IMR-90 (cell line): ENCODE measurements at regions not wholly inside any gene's neighbourhood (a gene's known extent, or its start where the extent isn't known, plus 50 kb on each side); places are given as distances from the start of the nearest gene placed in this dataset.

Source experiments
- ATAC-seq: fragments of 200-7000 bp; cut with Tn5 transposase; 2 replicates; pipeline ENCODE4 v1.9.1; 2020; ENCODE audit warnings: low read depth, mild to moderate bottlenecking, moderate library complexity
- BruUV-seq: library from RNA; stranded (reverse); fragments of 400-500 nt; replicated peaks from 2 replicates; lab custom pipeline; 2021; lab: Mats Ljungman, UMichigan
- CTCF ChIA-PET: fragments of 300-600 bp; formaldehyde crosslinking; extraction: SDS; loops from one replicate; lab custom pipeline; 2021; ENCODE audit warnings: antibody characterized with exemption; lab: Yijun Ruan, JAX
- POLR2A ChIA-PET: fragments of 300-600 bp; sonication (Branson Sonifier 250); formaldehyde crosslinking; loops from one replicate; lab custom pipeline; 2022; ENCODE audit warnings: antibody characterized with exemption; ENCODE audit not compliant: unreplicated experiment; lab: Charles Lee
- DNase-seq: peaks from one replicate; pipeline ENCODE4 v3.0.0; 2013
- H2AFZ ChIP-seq: replicated peaks from 2 replicates; pipeline ENCODE3; 2013; ENCODE audit warnings: low read length, mild to moderate bottlenecking; ENCODE audit not compliant: poor library complexity
- H2AK5ac ChIP-seq: 2 replicates; pipeline ENCODE4 v1.6.1; 2013; ENCODE audit warnings: low read depth, low read length, inconsistent platforms
- H2AK9ac ChIP-seq: replicated peaks from 2 replicates; pipeline ENCODE3; 2013; ENCODE audit warnings: mild to moderate bottlenecking, low read depth, low read length, moderate library complexity; ENCODE audit not compliant: poor library complexity
- H2BK120ac ChIP-seq: 2 replicates; pipeline ENCODE4 v1.6.1; 2013; ENCODE audit warnings: low read depth, low read length, inconsistent platforms
- H2BK15ac ChIP-seq: 3 replicates; pipeline ENCODE4 v1.6.1; 2013; ENCODE audit warnings: low read depth, low read length, inconsistent platforms
- H2BK20ac ChIP-seq: 2 replicates; pipeline ENCODE4 v1.6.1; 2013; ENCODE audit warnings: low read depth, mild to moderate bottlenecking, inconsistent platforms, low read length, moderate library complexity
- H2BK5ac ChIP-seq: 2 replicates; pipeline ENCODE4 v1.6.1; 2013; ENCODE audit warnings: mild to moderate bottlenecking, low read depth, low read length, inconsistent platforms; ENCODE audit not compliant: poor library complexity, severe bottlenecking
- H3K14ac ChIP-seq: replicated peaks from 2 replicates; pipeline ENCODE4 v1.6.1; 2013; ENCODE audit warnings: low read depth, low read length, inconsistent platforms
- H3K18ac ChIP-seq: 2 replicates; pipeline ENCODE4 v1.6.1; 2013; ENCODE audit warnings: low read depth, low read length, control low read depth
- H3K23ac ChIP-seq: 2 replicates; pipeline ENCODE4 v1.6.1; 2013; ENCODE audit warnings: low read depth, low read length, inconsistent platforms
- H3K27ac ChIP-seq: 2 replicates; pipeline ENCODE4 v1.5.1; 2013; ENCODE audit warnings: mild to moderate bottlenecking, control low read depth, low read length; ENCODE audit not compliant: insufficient read depth
- H3K27me3 ChIP-seq: 2 replicates; pipeline ENCODE4 v1.6.1; 2013; ENCODE audit warnings: low read length; ENCODE audit not compliant: control insufficient read depth, insufficient read depth
- H3K36me3 ChIP-seq: 2 replicates; pipeline ENCODE4 v1.6.1; 2013; ENCODE audit warnings: low read length, mixed read lengths; ENCODE audit not compliant: control insufficient read depth, insufficient read depth
- H3K4ac ChIP-seq: 2 replicates; pipeline ENCODE4 v1.6.1; 2013; ENCODE audit warnings: low read depth, low read length, inconsistent platforms
- H3K4me1 ChIP-seq: 2 replicates; pipeline ENCODE4 v1.6.1; 2013; ENCODE audit warnings: low read length, mixed read lengths; ENCODE audit not compliant: control insufficient read depth, insufficient read depth
- H3K4me2 ChIP-seq: 2 replicates; pipeline ENCODE4 v1.6.1; 2013; ENCODE audit warnings: low read depth, mild to moderate bottlenecking, control low read depth, low read length, moderate library complexity
- H3K4me3 ChIP-seq: 2 replicates; pipeline ENCODE4 v1.5.1; 2013; ENCODE audit warnings: low read depth, mild to moderate bottlenecking, control low read depth, low read length, moderate library complexity; ENCODE audit not compliant: insufficient read depth
- H3K56ac ChIP-seq: 2 replicates; pipeline ENCODE4 v1.6.1; 2013; ENCODE audit warnings: low read length, inconsistent platforms; ENCODE audit not compliant: insufficient read depth; ENCODE audit errors: extremely low read depth
- H3K79me1 ChIP-seq, 2 experiments: 2 replicates each; pipeline ENCODE4 v1.6.1; 2013; ENCODE audit warnings: low read length in 2 of 2, inconsistent platforms in 1 of 2, low read depth in 1 of 2
- H3K9ac ChIP-seq: 2 replicates; pipeline ENCODE4 v1.6.1; 2013; ENCODE audit warnings: low read depth, low read length, control low read depth
- H3K9me1 ChIP-seq: 2 replicates; pipeline ENCODE4 v1.6.1; 2013; ENCODE audit warnings: low read length, inconsistent platforms; ENCODE audit not compliant: insufficient read depth
- H3K9me3 ChIP-seq: 2 replicates; pipeline ENCODE4 v1.6.1; 2013; ENCODE audit warnings: low read length; ENCODE audit not compliant: control insufficient read depth, insufficient read depth
- H4K20me1 ChIP-seq: 2 replicates; pipeline ENCODE4 v1.6.1; 2013; ENCODE audit warnings: low read length, inconsistent platforms; ENCODE audit not compliant: insufficient read depth
- H4K5ac ChIP-seq: 2 replicates; pipeline ENCODE4 v1.6.1; 2013; ENCODE audit warnings: mild to moderate bottlenecking, low read depth, low read length, control low read depth
- H4K8ac ChIP-seq, 2 experiments: 2 replicates each; pipeline ENCODE4 v1.6.1; 2013; ENCODE audit warnings: low read depth in 2 of 2, low read length in 2 of 2, control low read depth in 1 of 2, inconsistent platforms in 1 of 2
- H4K91ac ChIP-seq: 2 replicates; pipeline ENCODE4 v1.6.1; 2013; ENCODE audit warnings: low read depth, low read length, inconsistent platforms; ENCODE audit not compliant: insufficient read depth
- BHLHE40 ChIP-seq: fragments of 150-350 bp; IDR thresholded peaks from 2 replicates; pipeline ENCODE4 v1.6.1; 2016; ENCODE audit warnings: mild to moderate bottlenecking, low read depth, low read length
- CHD1 ChIP-seq: IDR thresholded peaks from 2 replicates; pipeline ENCODE4 v1.6.1; 2012; ENCODE audit warnings: low read depth, low read length, improper control_type of control experiment
- FOS ChIP-seq: fragments of 150-350 bp; IDR thresholded peaks from 2 replicates; pipeline ENCODE4 v1.6.1; 2016; ENCODE audit warnings: low read depth, low read length
- MAFK ChIP-seq: IDR thresholded peaks from 2 replicates; pipeline ENCODE4 v1.6.1; 2012; ENCODE audit warnings: low read depth, low read length, improper control_type of control experiment
- NFE2L2 ChIP-seq: fragments of 150-350 bp; IDR thresholded peaks from 2 replicates; pipeline ENCODE4 v1.6.1; 2016; ENCODE audit warnings: low read depth, mild to moderate bottlenecking, low read length
- POLR2A ChIP-seq: IDR thresholded peaks from 2 replicates; pipeline ENCODE4 v1.6.1; 2012; ENCODE audit warnings: mild to moderate bottlenecking, low read depth, low read length
- RCOR1 ChIP-seq: IDR thresholded peaks from 2 replicates; pipeline ENCODE4 v1.6.1; 2012; ENCODE audit warnings: mild to moderate bottlenecking, low read length, improper control_type of control experiment; ENCODE audit not compliant: insufficient replicate concordance
- RFX5 ChIP-seq: IDR thresholded peaks from 2 replicates; pipeline ENCODE4 v1.8.0; 2012; ENCODE audit warnings: low read depth, mild to moderate bottlenecking, low read length, moderate library complexity
- WGBS, 2 experiments: methylation state at CpG; one replicate each; pipeline versions ENCODE4 v1.1.5 to v1.1.7; 2013; ENCODE audit warnings: missing lambda C conversion rate in 2 of 2; ENCODE audit not compliant: insufficient read length in 1 of 2; ENCODE audit errors: extremely low coverage in 2 of 2; 5-methylcytosine and 5-hydroxymethylcytosine counted together
- dilution Hi-C: fragments of 300-500 bp; cut with HindIII; formaldehyde crosslinking; loops from one replicate; pipeline ENCODE4 v1.14.3; 2018; ENCODE audit warnings: low sequenced_read_pairs; ENCODE audit not compliant: unreplicated experiment
- in situ Hi-C: fragments of 300-500 bp; cut with MboI; formaldehyde crosslinking; loops from 3 replicates; pipeline ENCODE4 v1.14.3; 2019; ENCODE audit warnings: low sequenced_read_pairs, inconsistent platforms, mixed read lengths
- intact Hi-C: fragments of 100-400 bp; cut with micrococcal nuclease; formaldehyde crosslinking; loops from 2 replicates; pipeline ENCODE4 v1.10.0; 2022
- TF ChIP-seq, protein P1 (sequence below): fragments of 150-350 bp; IDR thresholded peaks from 2 replicates; pipeline ENCODE4 v1.6.1; 2016; ENCODE audit warnings: low read depth, mild to moderate bottlenecking, low read length, moderate library complexity, borderline replicate concordance
- TF ChIP-seq, protein P2 (sequence below): conservative IDR thresholded peaks from 2 replicates; pipeline ENCODE4 v1.5.1; 2012; ENCODE audit warnings: mild to moderate bottlenecking, low read depth, low read length, improper control_type of control experiment
- TF ChIP-seq, protein P3 (sequence below): fragments of 150-350 bp; IDR thresholded peaks from 2 replicates; pipeline ENCODE4 v1.6.1; 2017; ENCODE audit warnings: mild to moderate bottlenecking, antibody characterized with exemption, low read length, low read depth

DNA sequence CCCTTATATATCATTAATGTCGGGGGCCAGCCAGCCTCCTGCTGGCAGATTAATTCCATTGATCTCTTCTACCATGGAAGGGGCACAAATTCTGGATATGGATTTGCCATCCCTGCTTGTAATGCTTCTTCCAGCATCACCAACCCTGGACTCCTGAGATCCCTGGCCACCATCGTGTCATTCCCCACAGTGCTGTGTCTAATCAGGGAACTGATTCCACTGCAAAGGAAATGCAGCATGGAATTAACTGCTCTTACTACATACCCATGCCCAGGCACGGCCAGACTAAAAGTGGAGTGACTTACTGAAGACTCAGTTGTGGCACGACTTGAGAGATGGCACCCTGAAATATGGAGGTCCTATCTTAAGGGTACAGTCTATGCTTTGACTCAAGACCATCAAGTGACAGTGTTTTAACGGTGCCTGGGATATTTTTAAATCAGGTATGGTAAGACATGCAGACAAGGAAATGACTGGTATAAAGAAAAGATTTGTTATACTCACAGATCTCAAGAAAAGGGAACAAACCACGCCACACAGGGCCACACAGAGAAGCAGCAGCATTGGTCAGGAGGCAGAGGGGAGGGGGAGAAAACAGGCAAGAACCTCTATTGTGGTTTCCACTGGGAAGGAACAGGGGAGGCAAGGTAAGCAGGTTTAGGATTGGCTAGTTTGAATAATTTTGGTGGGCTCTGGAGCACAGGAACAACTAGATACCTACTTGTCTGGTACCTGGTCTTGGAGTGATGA is 65.1 kb downstream of the IGLL5 start:
- Histone ChIP-seq H3K4me2 (no peak overlapping the region), H2AK9ac (no peak overlapping the region), H3K18ac (no peak overlapping the region), H3K9me3 (no peaks in the 10 kb centered on the region), H3K4ac (no peak overlapping the region), H3K56ac (no peak overlapping the region), H4K20me1 (no peaks in the 10 kb centered on the region), H2BK5ac (no peak overlapping the region), H2BK20ac (no peak overlapping the region), H3K23ac (no peak overlapping the region), H2AFZ (no peak overlapping the region), H3K27me3 (peaks cover 10% of the 10 kb centered on the region), H4K91ac (no peak overlapping the region), H3K27ac (no peak overlapping the region), H4K5ac (no peak overlapping the region), H3K4me3 (no peak overlapping the region), H3K14ac (no peak overlapping the region), H2BK120ac (no peak overlapping the region), H3K9ac (no peak overlapping the region), H3K4me1 (no peaks in the 10 kb centered on the region), H2BK15ac (no peak overlapping the region), H3K9me1 (no peaks in the 10 kb centered on the region), H2AK5ac (no peak overlapping the region), H4K8ac (no peak overlapping the region), H3K79me1 (no peaks in the 10 kb centered on the region), H3K36me3 (no peaks in the 10 kb centered on the region)
- no peak for DNase-seq
- in situ Hi-C loops (loop anchor here (5.0 to 25.0 kb wide), 2 partner anchors 175 to 335 kb away; no protein-coding TSS in a partner anchor), intact Hi-C loops (loop anchor here (10.0 kb wide), 1 partner anchor 168 kb away; no protein-coding TSS in a partner anchor), dilution Hi-C loops (no loop called here)
- 20% methylated on average over 1 of the region's 6 CpGs; no CpG with 5 or more reads in 1 of the 2 experiments for whole genome bisulfite sequencing, 2 experiments
- ChIA-PET POLR2A (no interaction called here), CTCF (no interaction called here)
- no TSS peak for BruUV-seq
- ATAC-seq: no peak
- TF ChIP-seq RFX5 (no peak), BHLHE40 (no peak), NFE2L2 (no peak), MAFK (no peak), CHD1 (no peak), FOS (no peak), POLR2A (no peak), RCOR1 (no peak)
- TF ChIP-seq, protein P1, sequence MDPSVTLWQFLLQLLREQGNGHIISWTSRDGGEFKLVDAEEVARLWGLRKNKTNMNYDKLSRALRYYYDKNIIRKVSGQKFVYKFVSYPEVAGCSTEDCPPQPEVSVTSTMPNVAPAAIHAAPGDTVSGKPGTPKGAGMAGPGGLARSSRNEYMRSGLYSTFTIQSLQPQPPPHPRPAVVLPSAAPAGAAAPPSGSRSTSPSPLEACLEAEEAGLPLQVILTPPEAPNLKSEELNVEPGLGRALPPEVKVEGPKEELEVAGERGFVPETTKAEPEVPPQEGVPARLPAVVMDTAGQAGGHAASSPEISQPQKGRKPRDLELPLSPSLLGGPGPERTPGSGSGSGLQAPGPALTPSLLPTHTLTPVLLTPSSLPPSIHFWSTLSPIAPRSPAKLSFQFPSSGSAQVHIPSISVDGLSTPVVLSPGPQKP: no peak
- TF ChIP-seq, protein P2, sequence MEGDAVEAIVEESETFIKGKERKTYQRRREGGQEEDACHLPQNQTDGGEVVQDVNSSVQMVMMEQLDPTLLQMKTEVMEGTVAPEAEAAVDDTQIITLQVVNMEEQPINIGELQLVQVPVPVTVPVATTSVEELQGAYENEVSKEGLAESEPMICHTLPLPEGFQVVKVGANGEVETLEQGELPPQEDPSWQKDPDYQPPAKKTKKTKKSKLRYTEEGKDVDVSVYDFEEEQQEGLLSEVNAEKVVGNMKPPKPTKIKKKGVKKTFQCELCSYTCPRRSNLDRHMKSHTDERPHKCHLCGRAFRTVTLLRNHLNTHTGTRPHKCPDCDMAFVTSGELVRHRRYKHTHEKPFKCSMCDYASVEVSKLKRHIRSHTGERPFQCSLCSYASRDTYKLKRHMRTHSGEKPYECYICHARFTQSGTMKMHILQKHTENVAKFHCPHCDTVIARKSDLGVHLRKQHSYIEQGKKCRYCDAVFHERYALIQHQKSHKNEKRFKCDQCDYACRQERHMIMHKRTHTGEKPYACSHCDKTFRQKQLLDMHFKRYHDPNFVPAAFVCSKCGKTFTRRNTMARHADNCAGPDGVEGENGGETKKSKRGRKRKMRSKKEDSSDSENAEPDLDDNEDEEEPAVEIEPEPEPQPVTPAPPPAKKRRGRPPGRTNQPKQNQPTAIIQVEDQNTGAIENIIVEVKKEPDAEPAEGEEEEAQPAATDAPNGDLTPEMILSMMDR: no peak
- TF ChIP-seq, protein P3, sequence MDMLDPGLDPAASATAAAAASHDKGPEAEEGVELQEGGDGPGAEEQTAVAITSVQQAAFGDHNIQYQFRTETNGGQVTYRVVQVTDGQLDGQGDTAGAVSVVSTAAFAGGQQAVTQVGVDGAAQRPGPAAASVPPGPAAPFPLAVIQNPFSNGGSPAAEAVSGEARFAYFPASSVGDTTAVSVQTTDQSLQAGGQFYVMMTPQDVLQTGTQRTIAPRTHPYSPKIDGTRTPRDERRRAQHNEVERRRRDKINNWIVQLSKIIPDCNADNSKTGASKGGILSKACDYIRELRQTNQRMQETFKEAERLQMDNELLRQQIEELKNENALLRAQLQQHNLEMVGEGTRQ: no peak
